Astrocyte (in vitro differentiated cells and primary cell): ENCODE measurements at regions not wholly inside any gene's neighbourhood (a gene's known extent, or its start where the extent isn't known, plus 50 kb on each side); places are given as distances from the start of the nearest gene placed in this dataset.

Experiments used
- DNase-seq: peaks from one replicate; pipeline ENCODE4 v3.0.0-alpha.2; 2010; ENCODE audit warnings: low read depth
- FAIRE-seq: peaks from 2 replicates; lab custom pipeline; 2011; peaks lifted over from hg19 to GRCh38; lab: Jason Lieb, UNC
- H2AFZ ChIP-seq: 2 replicates; pipeline ENCODE4 v1.6.0; 2012; ENCODE audit warnings: low read depth, low read length, inconsistent platforms
- H3K27ac ChIP-seq: 2 replicates; pipeline ENCODE4 v1.5.1; 2011; ENCODE audit warnings: low read depth, low read length, inconsistent platforms
- H3K27me3 ChIP-seq: 2 replicates; pipeline ENCODE4 v1.6.0; 2011; ENCODE audit warnings: low read length, inconsistent platforms; ENCODE audit not compliant: insufficient read depth
- H3K36me3 ChIP-seq: 2 replicates; pipeline ENCODE4 v1.5.1; 2011; ENCODE audit warnings: low read length, inconsistent platforms; ENCODE audit not compliant: insufficient read depth
- H3K4me1 ChIP-seq: 2 replicates; pipeline ENCODE4 v1.5.1; 2011; ENCODE audit warnings: low read length, inconsistent platforms; ENCODE audit not compliant: insufficient read depth
- H3K4me2 ChIP-seq: 2 replicates; pipeline ENCODE4 v1.6.0; 2012; ENCODE audit warnings: low read length, inconsistent platforms
- H3K4me3 ChIP-seq: 2 replicates; pipeline ENCODE4 v1.5.1; 2011; ENCODE audit warnings: low read depth, mild to moderate bottlenecking, low read length, inconsistent platforms; ENCODE audit not compliant: insufficient read depth
- H3K79me2 ChIP-seq: 2 replicates; pipeline ENCODE4 v1.6.0; 2012; ENCODE audit warnings: mild to moderate bottlenecking, low read length, inconsistent platforms; ENCODE audit not compliant: insufficient read depth
- H3K9ac ChIP-seq: 2 replicates; pipeline ENCODE4 v1.6.0; 2012; ENCODE audit warnings: mild to moderate bottlenecking, low read length, inconsistent platforms
- H3K9me3 ChIP-seq: 2 replicates; pipeline ENCODE4 v1.5.1; 2012; ENCODE audit warnings: low read depth, mild to moderate bottlenecking, low read length, inconsistent platforms; ENCODE audit not compliant: insufficient read depth
- H4K20me1 ChIP-seq: 2 replicates; pipeline ENCODE4 v1.6.0; 2012; ENCODE audit warnings: low read length, inconsistent platforms; ENCODE audit not compliant: insufficient read depth
- H3K27ac Mint-ChIP-seq: one replicate; pipeline ENCODE4 v1.8.0; 2021; ENCODE audit warnings: mild to moderate bottlenecking, mixed read lengths; ENCODE audit not compliant: unreplicated experiment
- H3K27me3 Mint-ChIP-seq: one replicate; pipeline ENCODE4 v1.8.0; 2021; ENCODE audit warnings: low read depth, mixed read lengths; ENCODE audit not compliant: unreplicated experiment
- H3K36me3 Mint-ChIP-seq: one replicate; pipeline ENCODE4 v1.8.0; 2021; ENCODE audit warnings: low read depth, mixed read lengths; ENCODE audit not compliant: unreplicated experiment
- H3K4me1 Mint-ChIP-seq: one replicate; pipeline ENCODE4 v1.8.0; 2021; ENCODE audit warnings: low read depth, mixed read lengths; ENCODE audit not compliant: unreplicated experiment
- H3K4me3 Mint-ChIP-seq: one replicate; pipeline ENCODE4 v1.8.0; 2021; ENCODE audit warnings: mild to moderate bottlenecking, moderate library complexity, mixed read lengths; ENCODE audit not compliant: unreplicated experiment
- H3K9me3 Mint-ChIP-seq: one replicate; pipeline ENCODE4 v1.8.0; 2021; ENCODE audit warnings: mild to moderate bottlenecking, mixed read lengths; ENCODE audit not compliant: unreplicated experiment
- EZH2 ChIP-seq: IDR thresholded peaks from 2 replicates; pipeline ENCODE4 v1.6.1; 2012; ENCODE audit warnings: mild to moderate bottlenecking, low read length, inconsistent platforms; ENCODE audit not compliant: insufficient read depth
- TF ChIP-seq, protein P1 (sequence below): IDR thresholded peaks from 2 replicates; pipeline ENCODE4 v1.5.1; 2011; ENCODE audit warnings: low read depth, mild to moderate bottlenecking, inconsistent platforms, low read length, moderate library complexity; ENCODE audit not compliant: insufficient read depth

DNA sequence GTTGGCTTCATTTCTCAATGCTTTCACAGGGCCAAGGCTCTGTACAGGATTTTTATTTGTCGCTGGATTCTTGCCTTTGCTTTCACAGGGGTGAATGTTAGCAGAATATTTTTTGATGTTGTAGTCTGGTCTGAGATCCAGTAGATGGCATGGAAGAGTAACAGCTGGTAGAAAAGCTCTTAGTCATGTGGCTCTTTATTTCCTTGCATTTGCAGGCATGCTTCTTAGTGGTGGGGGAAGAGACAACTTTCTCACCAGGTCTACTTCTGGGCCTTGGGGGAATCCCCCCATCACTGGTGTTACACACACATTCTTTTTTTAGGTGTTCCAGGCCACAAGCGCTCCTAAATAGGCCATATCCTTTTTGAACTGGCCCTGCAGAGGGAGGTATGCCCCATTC is 58.2 kb upstream of the DKK2 start:
- no peak overlapping the region for H3K4me3 Mint-ChIP-seq
- no peaks in the 10 kb centered on the region for H3K27me3 ChIP-seq
- no peaks in the 10 kb centered on the region for H3K9me3 Mint-ChIP-seq
- H3K9me3 ChIP-seq = no peaks in the 10 kb centered on the region
- no peak overlapping the region for H2AFZ ChIP-seq
- H3K79me2 ChIP-seq = no peaks in the 10 kb centered on the region
- no peaks in the 10 kb centered on the region for H4K20me1 ChIP-seq
- no peak for TF ChIP-seq EZH2
- TF ChIP-seq, protein P1, sequence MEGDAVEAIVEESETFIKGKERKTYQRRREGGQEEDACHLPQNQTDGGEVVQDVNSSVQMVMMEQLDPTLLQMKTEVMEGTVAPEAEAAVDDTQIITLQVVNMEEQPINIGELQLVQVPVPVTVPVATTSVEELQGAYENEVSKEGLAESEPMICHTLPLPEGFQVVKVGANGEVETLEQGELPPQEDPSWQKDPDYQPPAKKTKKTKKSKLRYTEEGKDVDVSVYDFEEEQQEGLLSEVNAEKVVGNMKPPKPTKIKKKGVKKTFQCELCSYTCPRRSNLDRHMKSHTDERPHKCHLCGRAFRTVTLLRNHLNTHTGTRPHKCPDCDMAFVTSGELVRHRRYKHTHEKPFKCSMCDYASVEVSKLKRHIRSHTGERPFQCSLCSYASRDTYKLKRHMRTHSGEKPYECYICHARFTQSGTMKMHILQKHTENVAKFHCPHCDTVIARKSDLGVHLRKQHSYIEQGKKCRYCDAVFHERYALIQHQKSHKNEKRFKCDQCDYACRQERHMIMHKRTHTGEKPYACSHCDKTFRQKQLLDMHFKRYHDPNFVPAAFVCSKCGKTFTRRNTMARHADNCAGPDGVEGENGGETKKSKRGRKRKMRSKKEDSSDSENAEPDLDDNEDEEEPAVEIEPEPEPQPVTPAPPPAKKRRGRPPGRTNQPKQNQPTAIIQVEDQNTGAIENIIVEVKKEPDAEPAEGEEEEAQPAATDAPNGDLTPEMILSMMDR = peak; percentile 45
- no peaks in the 10 kb centered on the region for H3K4me1 ChIP-seq
- H3K36me3 ChIP-seq = no peaks in the 10 kb centered on the region
- H3K9ac ChIP-seq = no peak overlapping the region
- H3K27me3 Mint-ChIP-seq = no peaks in the 10 kb centered on the region
- no peak overlapping the region for H3K27ac ChIP-seq
- peak; percentile 17 for DNase-seq
- no peak overlapping the region for H3K4me2 ChIP-seq
- no peaks in the 10 kb centered on the region for H3K4me1 Mint-ChIP-seq
- H3K27ac Mint-ChIP-seq = no peak overlapping the region
- no peak overlapping the region for H3K4me3 ChIP-seq
- no peak for FAIRE-seq
- H3K36me3 Mint-ChIP-seq = no peaks in the 10 kb centered on the region
